ENCODE measurements at regions not wholly inside any gene's neighbourhood (a gene's known extent, or its start where the extent isn't known, plus 50 kb on each side); places are given as distances from the start of the nearest gene placed in this dataset.

DNA sequence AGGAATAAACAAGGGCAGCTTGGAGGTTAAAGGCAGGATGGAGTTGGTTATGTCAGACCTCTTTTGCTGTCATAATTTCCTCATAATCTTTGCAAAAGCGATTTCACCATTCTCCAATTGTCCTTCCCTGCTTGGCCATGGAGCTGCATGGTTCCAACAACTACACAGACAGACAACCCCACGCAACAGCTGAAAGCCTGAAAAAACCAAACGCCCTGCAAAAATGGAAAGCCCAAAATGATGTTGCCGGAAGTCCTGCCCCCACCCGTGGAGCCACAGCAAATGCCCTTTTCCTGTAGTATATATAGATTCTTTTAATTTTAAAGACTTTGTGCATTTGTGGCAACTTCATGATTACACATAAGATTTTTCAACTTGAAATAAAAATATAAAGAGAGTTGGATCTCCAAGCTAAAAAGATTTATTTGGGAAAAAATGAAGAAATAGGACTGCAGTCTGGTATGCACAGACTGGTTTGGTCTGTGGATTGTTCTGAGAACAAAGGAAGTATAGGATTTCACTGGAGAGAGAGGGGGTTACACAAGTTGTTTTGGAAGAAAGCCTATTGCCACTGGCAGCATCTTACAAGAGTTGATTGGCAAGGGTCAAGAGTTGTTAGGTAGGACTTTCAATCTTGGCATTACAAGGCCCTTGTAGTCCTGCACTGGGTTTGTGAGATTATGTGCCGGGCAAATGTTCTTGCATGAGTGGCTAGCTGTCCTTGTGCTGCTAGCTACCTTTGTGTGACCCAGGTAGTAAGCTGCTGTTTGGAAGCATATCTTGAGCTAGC is 190.0 kb downstream of the C6orf118 start:
- H3K27me3 ChIP-seq: no peaks in the 10 kb centered on the region
- no peak overlapping the region for H3K4me3 ChIP-seq (ENCODE audit: low read depth, low read length)
- TF ChIP-seq, protein P1, sequence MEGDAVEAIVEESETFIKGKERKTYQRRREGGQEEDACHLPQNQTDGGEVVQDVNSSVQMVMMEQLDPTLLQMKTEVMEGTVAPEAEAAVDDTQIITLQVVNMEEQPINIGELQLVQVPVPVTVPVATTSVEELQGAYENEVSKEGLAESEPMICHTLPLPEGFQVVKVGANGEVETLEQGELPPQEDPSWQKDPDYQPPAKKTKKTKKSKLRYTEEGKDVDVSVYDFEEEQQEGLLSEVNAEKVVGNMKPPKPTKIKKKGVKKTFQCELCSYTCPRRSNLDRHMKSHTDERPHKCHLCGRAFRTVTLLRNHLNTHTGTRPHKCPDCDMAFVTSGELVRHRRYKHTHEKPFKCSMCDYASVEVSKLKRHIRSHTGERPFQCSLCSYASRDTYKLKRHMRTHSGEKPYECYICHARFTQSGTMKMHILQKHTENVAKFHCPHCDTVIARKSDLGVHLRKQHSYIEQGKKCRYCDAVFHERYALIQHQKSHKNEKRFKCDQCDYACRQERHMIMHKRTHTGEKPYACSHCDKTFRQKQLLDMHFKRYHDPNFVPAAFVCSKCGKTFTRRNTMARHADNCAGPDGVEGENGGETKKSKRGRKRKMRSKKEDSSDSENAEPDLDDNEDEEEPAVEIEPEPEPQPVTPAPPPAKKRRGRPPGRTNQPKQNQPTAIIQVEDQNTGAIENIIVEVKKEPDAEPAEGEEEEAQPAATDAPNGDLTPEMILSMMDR (IDR thresholded peaks at IDR 0.05; ENCODE audit: low read depth, low read length): no peak
- H3K4me1 ChIP-seq: no peaks in the 10 kb centered on the region
- no peak for DNase-seq
- H3K36me3 ChIP-seq: no peaks in the 10 kb centered on the region
- H3K9me3 ChIP-seq: no peaks in the 10 kb centered on the region

DNA sequence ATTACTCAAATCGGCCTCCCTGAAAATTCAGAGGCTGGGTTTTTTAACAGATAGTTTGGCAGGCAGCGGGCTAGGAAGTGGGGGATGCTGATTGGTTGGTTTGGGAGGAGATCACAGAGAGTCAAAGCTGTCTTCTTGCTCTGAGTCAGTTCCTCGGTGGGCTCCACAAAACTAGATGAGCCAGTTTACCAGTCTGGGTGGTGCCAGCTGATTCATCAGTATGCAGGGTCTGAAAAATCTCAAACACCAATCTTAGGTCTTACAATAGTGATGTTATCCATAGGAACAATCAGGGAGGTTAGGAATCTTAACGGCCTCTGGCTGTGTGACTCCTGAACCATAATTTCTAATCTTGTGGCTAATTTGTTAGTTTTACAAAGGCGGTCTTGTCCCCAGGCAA is 190.7 kb downstream of the C6orf118 start:
- H3K9me3 ChIP-seq: no peaks in the 10 kb centered on the region
- H3K36me3 ChIP-seq: no peaks in the 10 kb centered on the region
- TF ChIP-seq, protein P1 (IDR thresholded peaks at IDR 0.05; ENCODE audit: low read depth, low read length): no peak
- H3K4me3 ChIP-seq (ENCODE audit: low read depth, low read length): no peak overlapping the region
- no peak for DNase-seq
- no peaks in the 10 kb centered on the region for H3K4me1 ChIP-seq
- no peaks in the 10 kb centered on the region for H3K27me3 ChIP-seq

DNA sequence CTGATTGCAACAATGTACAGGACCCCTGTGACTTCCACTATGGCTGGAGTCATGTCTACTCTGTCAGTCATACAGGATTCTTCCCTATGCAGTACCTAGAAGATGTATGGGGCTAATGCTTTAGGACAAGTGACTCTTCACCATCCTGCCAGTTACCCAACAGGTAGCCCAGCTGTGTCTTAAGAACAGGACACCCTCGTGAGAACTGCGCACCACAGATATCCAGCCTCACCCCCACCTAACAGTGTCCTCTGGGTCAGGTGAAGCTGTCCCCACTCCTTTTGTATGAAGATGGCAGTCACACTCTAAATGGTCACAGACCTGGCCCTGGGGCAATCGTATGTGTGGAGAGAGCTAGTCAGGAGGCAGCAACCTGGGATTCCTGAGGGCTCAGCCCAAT is 191.6 kb downstream of the C6orf118 start:
- no peaks in the 10 kb centered on the region for H3K36me3 ChIP-seq
- H3K9me3 ChIP-seq: no peaks in the 10 kb centered on the region
- TF ChIP-seq, protein P1 (IDR thresholded peaks at IDR 0.05; ENCODE audit: low read depth, low read length): no peak
- no peak overlapping the region for H3K4me3 ChIP-seq (ENCODE audit: low read depth, low read length)
- no peaks in the 10 kb centered on the region for H3K27me3 ChIP-seq
- H3K4me1 ChIP-seq: no peaks in the 10 kb centered on the region
- no peak for DNase-seq

DNA sequence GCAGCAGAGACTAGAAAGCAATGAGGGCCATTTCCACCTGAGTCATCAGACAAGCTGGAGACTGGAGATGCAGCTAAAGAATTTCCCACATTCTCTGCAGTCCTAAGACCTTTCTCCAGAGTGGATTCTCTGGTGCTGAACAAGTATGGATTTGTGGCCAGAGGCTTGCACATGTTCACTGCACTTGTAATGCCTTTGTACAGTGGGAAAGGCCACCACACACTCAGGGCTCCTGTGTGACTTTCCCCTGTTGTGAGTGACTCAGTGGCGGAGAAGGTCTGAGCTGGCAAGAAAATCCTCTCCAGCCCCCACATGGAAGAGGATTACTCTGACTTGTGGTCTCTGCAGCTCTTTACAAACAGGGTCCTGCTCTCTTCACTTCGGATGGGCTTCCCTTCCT is 192.3 kb downstream of the C6orf118 start:
- Histone ChIP-seq H3K4me3 (ENCODE audit: low read depth, low read length) (no peak overlapping the region), H3K9me3 (no peaks in the 10 kb centered on the region), H3K4me1 (no peaks in the 10 kb centered on the region), H3K36me3 (no peaks in the 10 kb centered on the region), H3K27me3 (no peaks in the 10 kb centered on the region)
- no peak for DNase-seq
- TF ChIP-seq, protein P1 (IDR thresholded peaks at IDR 0.05; ENCODE audit: low read depth, low read length): no peak

DNA sequence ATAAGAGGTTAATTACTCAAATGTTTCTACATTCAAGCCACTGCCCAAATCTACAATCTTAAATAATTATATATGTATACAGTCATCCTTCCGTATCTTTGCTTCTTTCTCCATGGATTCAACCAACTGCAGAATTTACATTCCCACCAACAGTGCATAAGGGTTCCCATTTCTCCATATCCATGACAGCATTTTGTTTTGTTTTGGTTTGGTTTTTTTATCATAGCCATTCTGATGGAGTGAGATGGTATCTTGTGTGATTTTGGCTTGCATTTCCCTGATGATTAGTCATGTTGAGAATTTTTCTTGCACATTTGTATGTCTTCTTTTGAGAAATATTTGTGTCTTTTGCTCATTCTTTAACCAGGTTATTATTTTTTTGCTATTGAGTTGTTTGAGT is 198.5 kb downstream of the C6orf118 start:
- TF ChIP-seq, protein P1 (IDR thresholded peaks at IDR 0.05; ENCODE audit: low read depth, low read length): no peak
- H3K4me1 ChIP-seq: no peaks in the 10 kb centered on the region
- H3K27me3 ChIP-seq: no peaks in the 10 kb centered on the region

DNA sequence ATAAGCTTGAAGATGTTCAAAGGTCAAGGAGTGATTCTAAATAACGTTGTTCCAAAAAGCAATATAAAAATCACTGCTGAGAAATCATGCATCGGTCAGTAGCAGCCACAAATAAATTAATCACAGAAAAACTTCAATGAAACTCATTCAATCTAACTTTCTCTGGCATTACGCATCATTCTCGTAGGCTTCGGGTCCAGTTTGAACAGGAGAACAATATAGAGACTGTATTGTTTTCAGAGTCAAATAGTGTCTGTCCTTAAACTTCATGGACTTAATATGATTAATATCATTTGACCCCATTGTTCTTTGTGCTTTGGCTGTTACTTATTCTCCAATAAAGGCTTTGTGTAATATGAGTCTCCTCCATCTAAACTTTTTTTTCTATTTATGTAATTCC is 200.4 kb downstream of the C6orf118 start:
- Histone ChIP-seq H3K4me3 (ENCODE audit: low read depth, low read length) (no peak overlapping the region), H3K36me3 (no peaks in the 10 kb centered on the region), H3K27me3 (no peaks in the 10 kb centered on the region), H3K4me1 (no peaks in the 10 kb centered on the region), H3K9me3 (no peaks in the 10 kb centered on the region)
- TF ChIP-seq, protein P1 (IDR thresholded peaks at IDR 0.05; ENCODE audit: low read depth, low read length): no peak
- DNase-seq: no peak

More for the DNA sequence above, 198.5 kb downstream of the C6orf118 start:
- Histone ChIP-seq H3K4me3 (ENCODE audit: low read depth, low read length) (no peak overlapping the region), H3K9me3 (no peaks in the 10 kb centered on the region), H3K36me3 (no peaks in the 10 kb centered on the region)
- DNase-seq: no peak
